Testis (tissue), 2 donors: ENCODE measurements at regions not wholly inside any gene's neighbourhood (a gene's known extent, or its start where the extent isn't known, plus 50 kb on each side); places are given as distances from the start of the nearest gene placed in this dataset.

ENCODE experiments used
- DNase-seq: peaks from one replicate; pipeline ENCODE4 v3.0.0-alpha.2; 2019
- H3K27ac ChIP-seq, 2 donors: fragments of 200-600 bp; sonication (generic); one replicate each; pipeline ENCODE4 v1.5.1; 2019
- H3K27me3 ChIP-seq: fragments of 200-600 bp; sonication (generic); one replicate; pipeline ENCODE4 v1.5.1; 2019
- H3K36me3 ChIP-seq: fragments of 200-600 bp; sonication (generic); one replicate; pipeline ENCODE4 v1.5.1; 2017; ENCODE audit warnings: low read depth; ENCODE audit errors: missing control alignments
- H3K4me1 ChIP-seq: fragments of 200-600 bp; sonication (generic); one replicate; pipeline ENCODE4 v1.5.1; 2019
- H3K4me3 ChIP-seq, 2 donors: fragments of 200-600 bp; sonication (generic); one replicate each; pipeline ENCODE4 v1.5.1; 2017 to 2019
- H3K9me3 ChIP-seq: fragments of 200-600 bp; sonication (generic); one replicate; pipeline ENCODE4 v1.5.1; 2017
- POLR2A ChIP-seq: fragments of 450-650 bp; IDR thresholded peaks from one replicate; pipeline ENCODE4 v1.6.1; 2017; ENCODE audit warnings: antibody characterized with exemption, mild to moderate bottlenecking, moderate library complexity
- WGBS, 2 donors: methylation state at CpG; one replicate each; pipeline ENCODE4 v1.1.5; 2018; 5-methylcytosine and 5-hydroxymethylcytosine counted together
- intact Hi-C: fragments of 100-400 bp; cut with DNase I; formaldehyde crosslinking; loops from one replicate; pipeline ENCODE4 v1.15.1; 2023; ENCODE audit warnings: low total_unique reads
- TF ChIP-seq, protein P1 (sequence below), 3 experiments: fragments of 450-650 bp in 2 of 3; fragments of 200-600 bp in 1 of 3; sonication (generic) in 1 of 3; IDR thresholded peaks; one replicate each; pipeline ENCODE4 v1.5.1; 2016 to 2019; ENCODE audit warnings: antibody characterized with exemption in 3 of 3, mild to moderate bottlenecking in 2 of 3, moderate library complexity in 1 of 3

- H3K9me3 ChIP-seq = no peaks in the 10 kb centered on the region
- intact Hi-C loops = no loop called here
- no peak overlapping the region for H3K4me3 ChIP-seq
- no peaks in the 10 kb centered on the region for H3K36me3 ChIP-seq
- no peak overlapping the region for H3K27ac ChIP-seq
- no peak for TF ChIP-seq POLR2A
- TF ChIP-seq, protein P1, sequence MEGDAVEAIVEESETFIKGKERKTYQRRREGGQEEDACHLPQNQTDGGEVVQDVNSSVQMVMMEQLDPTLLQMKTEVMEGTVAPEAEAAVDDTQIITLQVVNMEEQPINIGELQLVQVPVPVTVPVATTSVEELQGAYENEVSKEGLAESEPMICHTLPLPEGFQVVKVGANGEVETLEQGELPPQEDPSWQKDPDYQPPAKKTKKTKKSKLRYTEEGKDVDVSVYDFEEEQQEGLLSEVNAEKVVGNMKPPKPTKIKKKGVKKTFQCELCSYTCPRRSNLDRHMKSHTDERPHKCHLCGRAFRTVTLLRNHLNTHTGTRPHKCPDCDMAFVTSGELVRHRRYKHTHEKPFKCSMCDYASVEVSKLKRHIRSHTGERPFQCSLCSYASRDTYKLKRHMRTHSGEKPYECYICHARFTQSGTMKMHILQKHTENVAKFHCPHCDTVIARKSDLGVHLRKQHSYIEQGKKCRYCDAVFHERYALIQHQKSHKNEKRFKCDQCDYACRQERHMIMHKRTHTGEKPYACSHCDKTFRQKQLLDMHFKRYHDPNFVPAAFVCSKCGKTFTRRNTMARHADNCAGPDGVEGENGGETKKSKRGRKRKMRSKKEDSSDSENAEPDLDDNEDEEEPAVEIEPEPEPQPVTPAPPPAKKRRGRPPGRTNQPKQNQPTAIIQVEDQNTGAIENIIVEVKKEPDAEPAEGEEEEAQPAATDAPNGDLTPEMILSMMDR (IDR thresholded peaks at IDR 0.05) = no peak
- no peaks in the 10 kb centered on the region for H3K4me1 ChIP-seq
- H3K27me3 ChIP-seq = no peaks in the 10 kb centered on the region
- no peak for DNase-seq
- 66 to 71% methylated on average over 3 of the region's 3 CpGs for WGBS, 2 donors
These were observed 511.3 kb downstream of the MIAT start for GRCh38 chr22:27168681-27169080.

- H3K36me3 ChIP-seq = no peaks in the 10 kb centered on the region
- no peak overlapping the region for H3K27ac ChIP-seq
- H3K4me3 ChIP-seq = no peak overlapping the region
- no peaks in the 10 kb centered on the region for H3K4me1 ChIP-seq
- no peaks in the 10 kb centered on the region for H3K9me3 ChIP-seq
- WGBS, 2 donors = 41 to 59% methylated on average over 4 of the region's 4 CpGs
- H3K27me3 ChIP-seq = no peaks in the 10 kb centered on the region
- no peak for TF ChIP-seq POLR2A
- TF ChIP-seq, protein P1 (IDR thresholded peaks at IDR 0.05) = no peak
- DNase-seq = peak; percentile 41
- intact Hi-C loops = no loop called here
These were observed 513.1 kb downstream of the MIAT start for GRCh38 chr22:27170491-27170890.

- TF ChIP-seq POLR2A = no peak
- TF ChIP-seq, protein P1 (IDR thresholded peaks at IDR 0.05) = no peak
- Histone ChIP-seq H3K4me3 (no peak overlapping the region), H3K4me1 (no peaks in the 10 kb centered on the region), H3K36me3 (no peaks in the 10 kb centered on the region), H3K27ac (no peak overlapping the region), H3K27me3 (no peaks in the 10 kb centered on the region), H3K9me3 (no peaks in the 10 kb centered on the region)
- intact Hi-C loops = no loop called here
- WGBS, 2 donors = 92 to 100% methylated on average over 2 of the region's 2 CpGs
- no peak for DNase-seq
These were observed 513.8 kb downstream of the MIAT start for GRCh38 chr22:27171212-27171611.

- no peaks in the 10 kb centered on the region for H3K4me1 ChIP-seq
- 82 to 92% methylated on average over 5 of the region's 5 CpGs for WGBS, 2 donors
- H3K27ac ChIP-seq = no peak overlapping the region
- H3K9me3 ChIP-seq = no peaks in the 10 kb centered on the region
- no peaks in the 10 kb centered on the region for H3K27me3 ChIP-seq
- intact Hi-C loops = no loop called here
- no peak for DNase-seq
- no peaks in the 10 kb centered on the region for H3K36me3 ChIP-seq
- H3K4me3 ChIP-seq = no peak overlapping the region
- TF ChIP-seq, protein P1 (IDR thresholded peaks at IDR 0.05) = no peak
- no peak for TF ChIP-seq POLR2A
These were observed 516.1 kb downstream of the MIAT start for GRCh38 chr22:27173530-27173929.

DNA sequence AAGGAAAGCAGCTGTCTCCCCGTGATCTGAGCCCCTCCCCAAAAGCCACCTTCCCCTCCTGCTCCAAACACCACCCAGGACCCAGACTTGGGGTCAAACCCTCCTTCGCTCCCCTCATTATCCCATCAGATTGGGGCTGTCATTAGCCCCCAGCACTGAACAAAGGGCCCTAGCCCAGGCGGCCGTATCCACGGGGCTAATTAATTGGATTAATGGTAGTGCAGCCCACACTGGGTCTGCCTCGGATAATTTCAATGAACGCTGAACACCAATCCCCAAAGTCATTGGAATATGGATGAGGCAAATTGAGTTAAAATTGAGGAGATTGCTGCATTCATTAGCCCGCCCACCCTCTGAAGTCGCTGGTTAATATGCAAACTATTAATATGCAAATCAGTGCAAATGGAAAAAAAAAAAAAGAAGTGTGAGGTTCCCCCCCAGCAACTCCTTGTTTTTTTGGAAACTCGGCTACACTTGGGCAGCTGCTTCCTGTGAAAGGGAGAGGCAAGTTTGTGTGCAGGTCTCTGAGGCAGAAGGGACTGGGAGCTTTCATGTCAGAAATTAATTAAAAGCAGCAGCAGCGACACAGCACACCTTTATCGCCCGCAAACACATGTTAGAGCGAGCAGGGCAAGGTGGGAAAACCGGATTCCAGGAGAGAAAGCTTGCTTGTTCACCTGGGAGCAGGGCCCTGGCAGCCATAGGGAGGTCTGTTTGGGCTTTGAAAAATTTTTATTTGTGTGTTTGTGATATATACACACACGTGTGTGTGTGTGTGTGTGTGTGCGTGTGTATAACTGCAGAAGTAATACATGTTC lies 517.8 kb downstream of the MIAT start:
- Histone ChIP-seq H3K9me3 (no peaks in the 10 kb centered on the region), H3K27me3 (no peaks in the 10 kb centered on the region), H3K4me1 (no peaks in the 10 kb centered on the region), H3K4me3 (no peak overlapping the region), H3K36me3 (no peaks in the 10 kb centered on the region), H3K27ac (no peak overlapping the region)
- 64 to 75% methylated on average over 15 to 17 of the region's 17 CpGs for WGBS, 2 donors
- DNase-seq = no peak
- no peak for TF ChIP-seq POLR2A
- TF ChIP-seq, protein P1 (IDR thresholded peaks at IDR 0.05) = no peak
- intact Hi-C loops = no loop called here
